GM21619 (cell line): ENCODE measurements at regions not wholly inside any gene's neighbourhood (a gene's known extent, or its start where the extent isn't known, plus 50 kb on each side); places are given as distances from the start of the nearest gene placed in this dataset.

ENCODE experiments used
- ATAC-seq: cut with Tn5 transposase; IDR thresholded peaks from one replicate; pipeline ENCODE4 v1.9.1; 2021; ENCODE audit not compliant: unreplicated experiment

DNA sequence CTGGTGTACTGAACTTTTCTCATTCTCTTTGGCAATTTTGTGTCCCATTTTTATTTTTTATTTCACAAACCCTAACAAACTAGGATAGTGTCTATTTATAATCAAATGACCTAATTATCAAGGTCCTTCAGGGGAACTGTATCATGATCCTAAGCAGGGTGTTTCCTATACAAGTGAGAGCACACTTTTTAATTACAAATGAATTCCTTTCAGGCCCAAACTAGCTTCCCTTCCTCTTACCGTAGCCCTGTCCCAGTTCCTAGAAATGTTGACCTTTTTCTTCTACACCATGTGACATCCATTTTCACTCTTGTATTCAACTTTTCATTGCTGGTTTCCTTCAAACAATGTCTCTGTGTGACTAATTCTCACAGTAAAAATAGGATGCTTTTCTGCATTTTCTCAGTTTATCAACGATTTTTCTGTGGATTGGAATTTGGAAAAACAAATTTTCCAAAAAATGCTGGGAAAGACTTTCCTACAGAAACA is 411.4 kb downstream of the CCDC91 start:
- ATAC-seq = no peak

DNA sequence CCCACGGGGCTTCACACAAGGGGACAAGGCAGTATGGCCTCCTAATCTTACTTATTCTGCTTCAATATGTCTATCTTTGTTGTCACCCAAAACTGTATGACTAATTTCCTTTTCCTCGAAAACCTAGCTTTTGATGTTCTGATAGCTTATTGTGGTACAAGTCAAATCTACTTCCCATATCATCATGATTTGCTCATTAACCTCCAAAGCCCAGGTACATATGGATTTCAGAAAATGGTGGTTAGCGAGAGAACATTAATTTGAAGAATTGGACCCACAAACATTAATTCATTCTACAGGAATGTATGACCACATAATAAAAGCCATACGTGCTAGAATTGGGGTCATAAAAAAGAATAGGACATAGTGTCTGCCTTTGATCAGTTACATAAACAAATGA is 412.5 kb downstream of the CCDC91 start:
- ATAC-seq = no peak

DNA sequence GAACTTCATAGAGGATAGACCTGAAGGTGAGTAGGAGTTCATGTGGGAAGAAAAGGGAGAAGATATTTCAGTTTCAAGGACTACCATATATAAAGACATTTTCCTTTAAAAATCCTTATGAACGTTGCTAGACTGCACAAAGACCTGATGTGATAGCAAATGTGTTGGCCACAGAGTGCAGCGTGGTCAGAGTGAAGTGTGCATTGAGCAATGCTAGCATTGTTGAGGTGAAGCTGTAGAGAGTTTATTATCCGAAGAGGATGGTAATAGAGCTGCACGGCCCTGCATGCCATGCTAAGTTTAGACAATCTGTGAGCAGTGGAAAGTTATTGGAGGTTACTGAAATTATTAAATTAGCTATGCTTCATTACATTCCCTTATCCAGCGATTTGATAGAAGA is 413.0 kb downstream of the CCDC91 start:
- no peak for ATAC-seq

DNA sequence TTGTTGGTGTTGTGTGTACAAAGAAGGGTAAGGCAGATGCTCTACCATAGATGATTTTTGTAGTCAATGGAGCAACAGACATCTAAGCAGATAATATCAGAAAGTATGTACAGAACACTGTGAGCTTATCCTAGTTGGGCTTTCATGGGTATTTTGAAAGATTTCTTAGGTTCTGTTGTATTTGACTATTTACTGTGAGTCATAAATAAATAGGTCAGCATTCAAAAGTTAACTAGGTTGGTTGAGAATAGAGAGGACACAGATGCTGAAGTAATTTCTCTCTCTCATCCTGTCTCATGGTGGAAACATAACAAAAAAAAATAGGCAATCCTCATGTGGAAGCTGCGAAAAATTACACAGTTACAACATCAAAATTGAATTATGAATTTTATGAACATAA is 413.5 kb downstream of the CCDC91 start:
- no peak for ATAC-seq

DNA sequence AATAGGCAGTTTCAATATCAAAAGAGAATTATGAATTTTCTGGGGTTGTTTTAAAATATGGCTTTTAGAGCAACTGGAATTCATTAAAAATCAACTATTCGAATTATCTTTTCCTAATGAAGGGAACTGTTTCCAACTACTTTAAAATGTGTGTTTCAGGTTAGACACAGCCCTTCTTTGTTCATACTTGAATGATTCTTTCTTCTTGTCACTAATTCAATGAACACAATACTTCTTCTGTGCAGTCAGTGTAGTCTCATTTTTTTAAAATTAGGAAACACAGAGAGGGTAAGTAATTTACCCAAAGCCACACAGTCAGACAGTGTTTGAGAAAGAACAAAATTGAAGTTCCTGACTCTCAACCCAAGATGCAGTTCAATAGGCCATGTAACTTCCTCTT is 414.0 kb downstream of the CCDC91 start:
- ATAC-seq = no peak

DNA sequence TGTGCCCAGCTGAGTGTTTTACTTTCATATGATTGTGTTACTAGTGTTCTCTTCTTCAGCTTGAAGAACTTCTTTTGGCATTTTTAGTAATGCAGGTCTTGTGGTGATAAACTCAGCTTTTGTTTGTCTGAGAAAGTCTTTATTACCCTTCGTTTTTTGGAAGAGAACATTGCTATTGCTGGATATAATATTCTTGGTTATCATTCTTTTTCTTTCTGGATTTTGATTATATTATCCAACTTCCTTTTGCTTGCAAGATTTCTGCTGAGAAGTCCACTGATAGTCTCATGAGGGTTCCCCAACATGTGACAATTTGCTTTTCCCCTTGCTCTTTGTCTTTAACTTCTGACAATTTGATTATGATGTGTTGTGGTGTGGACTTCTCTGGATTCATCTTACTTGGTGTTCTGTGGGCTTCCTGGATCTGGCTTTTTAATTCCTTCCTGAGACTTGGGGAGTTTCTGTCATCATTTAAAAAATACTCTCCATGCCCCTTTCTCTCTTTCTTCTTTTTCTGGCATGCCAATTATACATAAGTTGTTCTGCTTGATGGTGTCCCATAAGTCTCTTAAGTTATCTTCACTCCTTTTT is 416.8 kb downstream of the CCDC91 start:
- ATAC-seq = no peak

DNA sequence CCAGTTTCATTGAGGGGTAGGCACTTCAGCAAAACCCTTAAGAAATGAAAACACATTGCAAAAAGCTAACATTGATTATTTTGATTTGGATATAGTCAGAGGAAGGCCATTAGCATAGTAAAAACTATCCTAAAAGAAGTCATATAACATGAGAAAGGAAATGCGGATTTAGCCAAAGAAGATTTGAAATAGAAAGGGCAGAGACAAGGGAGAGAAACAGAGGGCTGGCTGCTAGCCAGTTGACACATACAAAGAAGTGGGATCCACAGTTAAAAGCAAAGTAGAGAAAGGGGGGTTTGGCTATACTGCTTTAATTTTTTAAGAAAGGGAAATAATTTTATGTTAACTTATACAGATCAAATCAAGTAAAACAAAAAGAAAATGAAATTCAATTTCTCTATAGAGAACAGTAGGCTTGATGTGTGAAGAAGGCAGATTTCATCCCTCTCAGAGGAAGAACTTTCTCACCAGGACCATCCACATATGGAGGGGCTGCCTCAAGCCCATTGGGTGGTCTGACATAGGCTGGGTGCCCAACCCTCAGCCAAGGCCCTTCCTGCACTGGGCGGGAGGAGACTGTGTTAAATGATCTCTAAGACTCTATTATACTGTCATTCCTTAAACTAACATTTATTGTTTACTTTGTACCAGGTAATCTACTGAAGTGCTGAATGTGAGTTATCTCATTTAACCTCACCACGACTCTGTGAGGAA is 420.3 kb downstream of the CCDC91 start:
- ATAC-seq = no peak

DNA sequence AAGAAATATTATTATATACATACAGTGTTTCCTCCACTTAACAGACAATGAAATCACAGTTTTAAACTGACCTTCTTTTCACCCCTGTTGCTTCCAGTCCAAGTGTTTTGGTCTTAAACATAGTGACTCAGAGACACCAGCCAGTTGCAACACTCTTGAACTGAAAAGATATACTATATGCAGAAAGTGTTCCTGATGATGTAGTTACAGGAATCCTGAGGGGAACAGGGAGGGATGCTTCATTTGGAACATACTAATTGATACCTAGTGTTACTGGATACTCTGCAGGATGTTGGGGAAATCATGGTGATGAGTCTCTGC is 420.8 kb downstream of the CCDC91 start:
- ATAC-seq = no peak

DNA sequence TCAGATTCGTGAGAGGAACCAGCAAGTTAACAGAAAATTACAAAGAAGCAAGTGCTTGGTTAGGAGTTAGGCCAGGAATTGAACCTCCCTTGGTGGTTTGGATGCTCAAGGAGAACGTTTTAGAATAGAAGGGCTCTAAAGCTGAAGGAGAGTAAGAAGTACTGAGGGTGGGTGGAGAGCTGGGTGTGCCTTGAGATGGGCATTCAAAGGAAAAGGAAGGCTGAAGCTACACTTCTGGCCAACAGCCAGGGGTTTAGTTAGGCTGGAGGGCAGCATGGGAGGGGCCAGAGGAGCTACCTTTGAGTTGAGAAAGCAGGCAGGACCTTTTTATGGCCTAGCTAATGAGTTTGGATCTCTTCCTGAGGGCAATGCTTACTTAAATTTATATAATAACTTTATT is 421.2 kb downstream of the CCDC91 start:
- no peak for ATAC-seq

DNA sequence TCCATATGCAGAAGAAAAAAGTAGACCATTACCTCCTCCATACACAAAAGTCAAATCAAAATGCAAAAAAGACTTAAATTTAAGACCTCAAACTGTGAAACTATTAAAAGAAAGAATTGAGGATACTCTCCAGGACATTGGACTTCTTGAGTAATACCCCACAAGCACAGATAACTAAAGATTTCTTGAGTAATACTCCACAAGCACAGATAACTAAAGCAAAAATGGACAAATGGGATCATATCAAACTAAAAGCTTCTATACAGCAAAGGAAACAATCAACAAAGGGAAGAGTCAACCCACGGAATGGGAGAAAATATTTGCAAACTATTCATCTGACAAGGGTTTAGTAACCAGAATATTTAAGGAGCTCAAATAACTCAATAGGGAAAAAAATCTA is 427.9 kb downstream of the CCDC91 start:
- ATAC-seq = no peak

DNA sequence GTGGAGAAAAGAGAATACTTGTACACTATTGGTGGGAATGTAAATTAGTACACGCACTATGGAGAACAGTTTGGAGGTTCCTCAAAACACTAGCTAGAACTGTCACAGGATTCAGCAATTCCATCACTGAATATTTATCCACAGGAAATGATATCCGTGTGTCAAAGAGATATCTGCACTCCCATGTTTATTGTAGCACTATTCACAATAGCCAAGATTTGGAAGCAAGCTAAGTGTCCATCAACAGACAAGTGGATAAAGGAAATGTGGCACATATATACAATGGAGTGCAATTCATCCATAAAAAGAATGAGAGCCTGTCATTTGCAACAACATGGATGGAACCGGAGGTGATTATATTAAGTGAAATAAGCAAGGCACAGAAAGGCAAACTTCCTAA is 428.5 kb downstream of the CCDC91 start:
- ATAC-seq = no peak

DNA sequence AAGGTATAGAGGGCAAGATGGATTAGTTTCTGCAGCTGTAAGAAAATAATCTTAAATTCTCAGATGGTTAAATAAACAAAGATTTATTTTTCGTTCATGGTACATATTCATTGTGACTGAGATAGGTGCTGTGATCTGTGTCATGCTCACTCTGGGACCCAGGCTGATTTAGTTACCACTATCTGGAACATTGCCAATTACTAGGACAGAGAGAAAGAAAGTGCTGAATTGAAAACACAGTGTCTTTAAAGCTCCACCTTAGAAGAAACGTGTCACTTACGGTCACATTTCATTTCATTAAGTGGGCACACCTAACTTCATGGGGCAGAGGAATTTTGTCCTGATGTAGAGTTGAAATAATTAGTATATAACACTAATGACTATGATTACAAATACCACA is 430.0 kb downstream of the CCDC91 start:
- no peak for ATAC-seq

DNA sequence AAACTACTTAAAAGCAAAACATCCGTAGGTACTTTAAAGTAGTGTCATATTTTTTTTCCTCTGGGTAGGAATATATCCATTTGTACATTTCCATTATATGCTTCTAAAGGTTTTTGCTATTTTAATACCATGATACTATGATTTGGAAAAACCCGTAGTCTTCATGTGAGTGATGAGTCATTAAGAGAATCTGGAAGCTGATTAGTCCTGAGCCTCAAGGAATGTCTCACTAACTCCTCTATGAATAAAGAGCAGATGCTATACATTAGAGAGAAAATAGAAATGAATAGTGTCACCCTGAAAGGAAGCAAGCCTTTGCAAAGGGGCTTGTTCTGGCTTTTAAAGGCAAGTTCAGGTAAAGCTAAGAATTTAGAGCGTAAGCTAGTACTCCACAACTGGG is 432.1 kb downstream of the CCDC91 start:
- ATAC-seq = no peak

DNA sequence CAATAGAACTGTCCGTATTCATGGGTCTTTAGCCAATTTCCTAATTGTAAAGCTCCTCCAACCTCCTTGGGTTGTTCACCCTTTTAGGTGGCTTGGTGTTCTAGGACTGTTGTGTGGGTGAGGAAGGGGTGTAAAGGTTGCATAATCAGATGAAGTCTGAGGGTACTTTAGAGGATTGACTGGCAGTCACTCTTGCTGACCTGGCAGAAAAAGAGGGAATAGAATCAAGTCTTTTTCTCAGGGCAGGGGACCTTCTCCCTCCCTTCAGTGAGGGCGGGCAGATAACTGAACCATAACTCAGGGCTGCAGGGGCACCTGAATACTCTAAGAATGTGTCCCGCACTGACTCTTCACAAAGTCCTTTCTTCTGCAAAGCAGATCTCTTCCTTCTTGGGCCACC is 436.2 kb downstream of the CCDC91 start:
- no peak for ATAC-seq

DNA sequence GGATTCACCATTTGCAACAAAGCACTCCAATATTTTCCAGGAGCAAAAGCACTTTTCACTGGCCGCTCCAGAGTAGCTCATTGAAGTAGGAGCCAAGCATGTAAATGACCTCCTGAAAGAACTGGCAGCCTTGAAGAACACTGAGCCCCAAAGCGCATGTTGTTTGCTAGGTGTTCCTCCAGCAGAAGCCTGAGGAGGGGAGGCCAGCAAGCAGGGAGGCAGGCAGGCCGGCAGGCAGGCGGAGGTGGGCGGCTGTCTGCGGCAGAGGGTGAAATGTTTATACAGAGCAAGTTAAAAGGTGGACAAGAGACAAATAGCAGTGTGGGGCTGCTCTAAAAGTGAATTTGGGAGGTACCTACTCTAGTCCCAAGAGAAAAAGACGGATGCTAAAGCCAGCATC is 439.4 kb downstream of the CCDC91 start:
- no peak for ATAC-seq

DNA sequence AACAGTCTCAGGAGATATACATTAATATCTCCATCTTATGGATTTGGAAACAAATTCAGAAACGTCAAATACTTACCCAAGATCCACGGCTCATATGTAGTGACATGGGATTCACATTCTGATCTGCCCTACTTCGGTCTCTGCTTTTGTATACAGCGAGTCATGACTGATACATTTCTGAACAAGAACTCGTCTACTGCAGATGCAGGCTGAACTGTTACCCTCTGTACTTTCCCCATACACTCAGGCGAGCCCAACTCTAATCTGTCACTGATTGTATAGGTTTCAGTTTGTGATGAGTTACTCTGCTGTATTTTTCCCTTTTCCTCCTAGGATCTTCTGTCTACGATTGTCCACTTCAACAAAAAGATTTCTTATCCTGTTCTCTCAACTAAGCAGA is 441.6 kb downstream of the CCDC91 start:
- no peak for ATAC-seq

DNA sequence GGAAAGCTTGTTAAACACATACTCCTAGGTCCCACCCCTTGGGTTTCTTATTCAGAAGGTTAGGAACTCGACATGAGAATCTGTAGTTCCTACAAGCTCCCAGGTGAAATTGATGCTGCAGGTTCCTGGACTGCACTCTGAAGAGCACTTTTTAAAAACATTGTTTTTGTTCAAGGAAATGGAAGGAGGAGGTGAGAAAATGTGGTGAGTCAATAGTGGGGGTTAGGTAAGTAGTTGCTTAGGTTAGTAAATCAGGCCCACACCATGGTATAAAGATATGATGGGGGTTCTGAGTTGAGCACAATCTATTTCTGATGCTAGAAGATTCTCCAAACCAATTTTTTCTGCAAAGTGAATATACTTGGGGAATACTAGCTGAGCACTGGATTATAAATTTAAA is 450.3 kb downstream of the CCDC91 start:
- no peak for ATAC-seq

DNA sequence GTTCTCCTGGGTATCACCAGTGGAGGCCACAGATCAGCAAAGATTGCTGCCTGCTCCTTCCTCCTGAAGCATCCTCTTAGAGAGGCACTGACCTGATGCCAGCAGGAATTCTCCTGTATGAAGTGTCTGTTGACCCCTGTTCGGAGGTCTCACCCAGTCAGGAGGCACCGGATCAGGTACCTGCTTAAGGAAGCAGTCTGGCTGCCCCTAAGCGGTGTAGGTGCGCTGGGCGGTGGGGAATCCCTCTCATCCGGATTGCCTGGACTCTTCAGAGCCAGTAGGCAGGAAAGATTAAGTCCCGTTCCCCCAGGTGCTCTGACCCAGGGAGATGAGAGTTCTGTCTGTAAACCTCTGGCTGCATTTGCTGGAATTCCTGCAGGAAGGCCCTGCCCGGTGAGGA is 455.2 kb downstream of the CCDC91 start:
- ATAC-seq = no peak

DNA sequence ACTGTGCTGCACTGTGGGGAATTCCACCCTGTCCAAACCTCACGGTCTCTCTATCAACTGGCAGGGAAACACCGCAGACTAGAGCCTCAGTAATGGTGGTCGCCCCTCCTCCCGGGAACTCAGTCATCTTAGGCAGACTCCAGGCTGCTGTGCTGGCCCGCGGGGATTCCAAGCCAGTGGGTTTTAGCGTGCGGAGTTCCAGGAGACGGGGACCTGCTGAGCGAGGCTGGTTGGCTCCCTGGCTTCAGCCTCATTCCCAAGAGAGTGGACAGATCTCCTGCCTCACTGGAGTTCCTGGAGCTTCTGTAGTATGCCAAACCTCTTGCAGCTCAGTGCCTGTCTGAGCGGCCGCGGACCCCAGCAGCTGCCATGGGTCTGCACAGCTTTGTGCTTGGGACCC is 455.6 kb downstream of the CCDC91 start:
- ATAC-seq = no peak

DNA sequence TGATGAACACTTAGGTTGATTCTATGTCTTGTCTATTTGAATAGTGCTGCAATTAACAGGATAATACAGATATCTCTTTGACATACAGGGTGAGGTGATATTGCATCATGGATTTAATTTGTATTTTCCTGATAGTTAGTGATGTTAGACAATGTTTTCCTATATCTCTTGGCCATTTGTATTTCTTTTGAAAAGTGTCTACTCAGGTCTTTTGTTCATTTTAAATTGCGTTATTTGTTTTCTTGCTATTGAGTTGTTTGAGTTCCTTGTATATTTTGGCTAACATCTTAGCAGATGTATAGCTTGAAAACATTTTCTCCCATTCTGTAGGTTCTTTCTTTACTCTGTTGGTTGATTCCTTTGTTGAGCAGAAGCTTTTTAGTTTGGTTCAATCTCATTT is 460.6 kb downstream of the CCDC91 start:
- ATAC-seq = no peak

DNA sequence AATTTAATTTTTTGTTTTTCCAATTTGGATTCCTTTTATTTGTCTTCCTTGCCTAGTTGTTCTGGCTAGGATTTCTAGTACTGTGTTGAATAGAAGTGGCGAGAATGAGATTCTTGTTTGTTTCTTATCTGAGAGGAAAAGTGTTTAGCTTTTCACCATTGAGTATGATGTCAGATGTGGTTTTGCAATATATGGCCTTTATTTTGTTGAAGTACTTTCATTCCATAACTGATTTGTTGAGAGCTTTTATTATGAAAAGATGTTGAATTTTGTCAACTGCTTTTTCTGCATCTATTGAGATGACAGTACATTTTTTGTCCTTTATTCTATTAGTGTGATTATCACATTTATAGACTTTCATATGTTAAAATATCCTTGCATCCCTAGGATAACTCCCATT is 462.0 kb downstream of the CCDC91 start:
- ATAC-seq = no peak

DNA sequence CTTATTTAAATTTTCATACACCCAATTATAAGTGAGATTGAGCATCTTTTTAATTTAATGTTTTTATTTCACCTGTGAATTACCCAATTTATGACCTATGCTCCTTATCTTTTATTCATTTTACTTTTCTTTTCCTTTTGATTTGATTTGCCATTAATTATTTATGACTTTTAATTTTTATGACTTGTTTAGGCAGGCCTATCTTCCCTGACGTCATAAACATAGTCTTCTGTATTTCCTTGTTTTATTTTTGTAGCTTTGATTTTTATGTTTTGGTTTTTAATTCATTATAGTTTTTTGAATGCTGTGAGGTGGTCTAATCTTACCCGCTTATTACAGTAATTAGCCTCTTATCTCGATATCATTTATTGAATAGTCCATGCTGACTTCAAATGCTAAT is 467.1 kb upstream of the FAR2 start:
- ATAC-seq = no peak

DNA sequence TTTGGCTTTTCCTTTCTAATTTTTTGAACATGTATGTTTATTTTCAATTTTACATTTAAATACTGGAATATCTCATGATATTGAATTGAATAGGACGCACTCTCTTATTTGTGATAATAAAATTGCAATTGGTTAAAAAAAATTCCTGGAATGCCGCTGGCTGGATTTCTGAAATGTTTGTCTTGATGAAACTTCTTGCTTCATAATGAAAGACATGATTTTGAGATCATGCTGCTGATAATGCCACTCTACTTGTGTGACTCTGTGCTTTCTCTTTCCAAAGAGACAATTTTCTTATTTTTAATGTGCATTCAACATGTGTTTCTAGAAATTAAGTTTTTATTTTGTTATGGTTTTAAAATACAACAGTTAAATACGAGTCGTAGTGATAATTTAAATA is 465.7 kb upstream of the FAR2 start:
- no peak for ATAC-seq
